Lung (tissue), 11 donors: ENCODE measurements at regions not wholly inside any gene's neighbourhood (a gene's known extent, or its start where the extent isn't known, plus 50 kb on each side); places are given as distances from the start of the nearest gene placed in this dataset.

ENCODE experiments used
- ATAC-seq: fragments of 200-7000 bp; cut with Tn5 transposase; one replicate; pipeline ENCODE4 v1.9.1; 2020; ENCODE audit warnings: moderate number of reproducible peaks; ENCODE audit not compliant: insufficient read depth, low FRiP score
- DNase-seq, 3 donors: peaks; one replicate each; pipeline ENCODE4 v3.0.0-alpha.2; 2013 to 2017
- H3K27ac ChIP-seq, 2 donors: one replicate each; pipeline ENCODE4 v1.5.1; 2013; ENCODE audit warnings: mild to moderate bottlenecking in 2 of 2, moderate library complexity in 2 of 2, control low read depth in 1 of 2, inconsistent platforms in 1 of 2, low read depth in 1 of 2, low read length in 1 of 2
- H3K27me3 ChIP-seq, 3 donors: one replicate each; pipeline ENCODE4 v1.5.1; 2013; ENCODE audit warnings: low read length in 2 of 3; ENCODE audit not compliant: control insufficient read depth in 3 of 3, insufficient read depth in 3 of 3
- H3K36me3 ChIP-seq, 4 donors: one replicate each; pipeline ENCODE4 v1.5.1; 2013; ENCODE audit warnings: low read length in 4 of 4, mild to moderate bottlenecking in 1 of 4, moderate library complexity in 1 of 4; ENCODE audit not compliant: control insufficient read depth in 4 of 4, insufficient read depth in 4 of 4
- H3K4me1 ChIP-seq, 5 donors: one replicate each; pipeline ENCODE4 v1.5.1; 2013; ENCODE audit warnings: low read length in 5 of 5, mild to moderate bottlenecking in 2 of 5, moderate library complexity in 1 of 5; ENCODE audit not compliant: control insufficient read depth in 5 of 5, insufficient read depth in 5 of 5
- H3K4me3 ChIP-seq: one replicate; pipeline ENCODE4 v1.5.1; 2013; ENCODE audit warnings: mild to moderate bottlenecking, control low read depth, moderate library complexity
- H3K9ac ChIP-seq, 2 donors: one replicate each; pipeline ENCODE4 v1.5.1; 2013; ENCODE audit warnings: low read length in 2 of 2, control low read depth in 1 of 2; ENCODE audit not compliant: insufficient read depth in 1 of 2
- H3K9me3 ChIP-seq, 4 donors: one replicate each; pipeline ENCODE4 v1.5.1; 2013; ENCODE audit warnings: low read length in 3 of 4, mild to moderate bottlenecking in 1 of 4, moderate library complexity in 1 of 4; ENCODE audit not compliant: control insufficient read depth in 4 of 4, insufficient read depth in 3 of 4
- CTCF ChIP-seq: IDR thresholded peaks from 2 replicates; pipeline ENCODE4 v1.5.1; 2012; ENCODE audit warnings: mild to moderate bottlenecking; ENCODE audit errors: control extremely low read depth, extremely low read depth
- WGBS, 2 donors: extraction: QIAGEN DNeasy Blood & Tissue Kit; methylation state at CpG; one replicate each; pipeline ENCODE4 v1.1.7; 2013; 5-methylcytosine and 5-hydroxymethylcytosine counted together
- donor health status: control.
- donor health status: control.
- donor health status: Bipolar disorder and iron deficiency.
- donor health status: healthy.
- donor health status: DM: yes; HTN: yes; CAD: no.

GRCh38 chrX:109871121-109871888 lies 131.6 kb upstream of the TMEM164 start:
- Histone ChIP-seq H3K4me1 (peaks cover 0 to 2% (median 0%) of the 10 kb centered on the region in 5 donors), H3K9me3 (peaks cover 0 to 3% (median 1%) of the 10 kb centered on the region in 4 donors), H3K27ac (no peak overlapping the region), H3K27me3 (peaks cover 0 to 12% (median 7%) of the 10 kb centered on the region in 3 donors), H3K4me3 (no peak overlapping the region), H3K36me3 (no peaks in the 10 kb centered on the region), H3K9ac (no peak overlapping the region)
- ATAC-seq (no peak), DNase-seq (no peak)
- WGBS, 2 donors, result 72 to 91% methylated on average over 4 of the region's 4 CpGs
- no peak for TF ChIP-seq CTCF

- Histone ChIP-seq H3K27me3 (peaks cover 0 to 12% (median 9%) of the 10 kb centered on the region in 3 donors), H3K4me3 (no peak overlapping the region), H3K9me3 (peaks cover 0 to 3% (median 1%) of the 10 kb centered on the region in 4 donors), H3K9ac (no peak overlapping the region), H3K36me3 (no peaks in the 10 kb centered on the region), H3K27ac (no peak overlapping the region), H3K4me1 (peaks cover 0 to 2% (median 0%) of the 10 kb centered on the region in 5 donors)
- WGBS, 2 donors, result 60% methylated on average over 4 of the region's 4 CpGs
- DNase-seq, result no peak
- no peak for TF ChIP-seq CTCF
- ATAC-seq, result no peak
These were observed 130.7 kb upstream of the TMEM164 start for GRCh38 chrX:109872021-109872732.

- no peak for DNase-seq
- peaks cover 0 to 20% (median 15%) of the 10 kb centered on the region in 3 donors for H3K27me3 ChIP-seq
- peaks cover 0 to 2% (median 0%) of the 10 kb centered on the region in 5 donors for H3K4me1 ChIP-seq
- H3K36me3 ChIP-seq, result no peaks in the 10 kb centered on the region
- ATAC-seq, result no peak
- 51 to 71% methylated on average over 1 of the region's 1 CpG for WGBS, 2 donors
- no peak overlapping the region for H3K9ac ChIP-seq
- H3K27ac ChIP-seq, result no peak overlapping the region
- no peak for TF ChIP-seq CTCF
- H3K9me3 ChIP-seq, result peaks cover 0 to 3% (median 1%) of the 10 kb centered on the region in 4 donors
- H3K4me3 ChIP-seq, result no peak overlapping the region
These were observed 129.3 kb upstream of the TMEM164 start for GRCh38 chrX:109873574-109873973.
